ENCODE measurements at regions not wholly inside any gene's neighbourhood (a gene's known extent, or its start where the extent isn't known, plus 50 kb on each side); places are given as distances from the start of the nearest gene placed in this dataset.

DNA sequence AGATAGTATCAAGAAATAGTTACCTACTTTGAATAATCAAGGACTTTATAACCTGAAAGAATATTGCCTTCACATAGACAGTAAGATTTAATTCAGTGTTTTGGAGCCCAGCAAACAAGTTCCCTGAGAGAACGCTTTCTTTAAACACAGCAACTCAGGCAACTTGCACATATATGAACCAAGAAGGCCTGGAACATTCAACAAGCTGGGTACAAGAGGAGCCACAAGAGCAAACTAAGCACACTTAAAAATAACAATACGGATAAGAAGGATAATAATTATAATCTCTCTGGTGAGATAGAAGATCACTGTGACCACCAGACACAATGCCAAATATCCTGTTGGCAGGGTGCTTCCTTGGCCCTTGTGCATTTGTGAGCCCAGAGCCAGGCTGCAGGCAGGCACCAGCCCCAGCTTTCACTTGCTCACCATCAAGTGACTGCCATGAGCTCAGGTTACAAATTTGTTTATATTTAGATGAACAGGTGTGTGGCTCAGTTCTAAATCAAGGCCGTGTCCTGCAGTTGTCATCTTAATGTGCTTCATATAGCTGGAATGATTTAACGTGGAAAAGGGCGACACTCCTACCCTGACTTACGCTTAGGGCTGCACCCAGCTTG lies 446.6 kb downstream of the IRS1 start:
- TF ChIP-seq, protein P1, sequence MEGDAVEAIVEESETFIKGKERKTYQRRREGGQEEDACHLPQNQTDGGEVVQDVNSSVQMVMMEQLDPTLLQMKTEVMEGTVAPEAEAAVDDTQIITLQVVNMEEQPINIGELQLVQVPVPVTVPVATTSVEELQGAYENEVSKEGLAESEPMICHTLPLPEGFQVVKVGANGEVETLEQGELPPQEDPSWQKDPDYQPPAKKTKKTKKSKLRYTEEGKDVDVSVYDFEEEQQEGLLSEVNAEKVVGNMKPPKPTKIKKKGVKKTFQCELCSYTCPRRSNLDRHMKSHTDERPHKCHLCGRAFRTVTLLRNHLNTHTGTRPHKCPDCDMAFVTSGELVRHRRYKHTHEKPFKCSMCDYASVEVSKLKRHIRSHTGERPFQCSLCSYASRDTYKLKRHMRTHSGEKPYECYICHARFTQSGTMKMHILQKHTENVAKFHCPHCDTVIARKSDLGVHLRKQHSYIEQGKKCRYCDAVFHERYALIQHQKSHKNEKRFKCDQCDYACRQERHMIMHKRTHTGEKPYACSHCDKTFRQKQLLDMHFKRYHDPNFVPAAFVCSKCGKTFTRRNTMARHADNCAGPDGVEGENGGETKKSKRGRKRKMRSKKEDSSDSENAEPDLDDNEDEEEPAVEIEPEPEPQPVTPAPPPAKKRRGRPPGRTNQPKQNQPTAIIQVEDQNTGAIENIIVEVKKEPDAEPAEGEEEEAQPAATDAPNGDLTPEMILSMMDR (IDR thresholded peaks at IDR 0.05), result no peak
- no peak for TF ChIP-seq POLR2A (IDR thresholded peaks at IDR 0.05)
